Stimulated activated CD4-positive, alpha-beta T cell treated with anti-CD3 and anti-CD28 coated beads, Interleukin-12 subunit alpha, Interleukin-12 subunit beta, amount 100 ng/mL, for 4 hours (primary cell): ENCODE measurements at regions not wholly inside any gene's neighbourhood (a gene's known extent, or its start where the extent isn't known, plus 50 kb on each side); places are given as distances from the start of the nearest gene placed in this dataset.
"Not testable (repeated sequence)": the region's sequence is repeated elsewhere in the genome, so short reads cannot be mapped to it uniquely, and the experiment has no call there.

Experiments
- DNase-seq: peaks from one replicate; pipeline ENCODE4 v3.0.0-alpha.2; 2020

GRCh38 chr11:134840945-134841344 is 428.9 kb upstream of the B3GAT1 start:
- DNase-seq = no peak

- DNase-seq = not testable (repeated sequence)
These were observed 428.1 kb upstream of the B3GAT1 start for GRCh38 chr11:134840165-134840564.

GRCh38 chr11:134838708-134839107 is 426.7 kb upstream of the B3GAT1 start:
- DNase-seq = no peak

GRCh38 chr11:134837887-134838232 is 425.8 kb upstream of the B3GAT1 start:
- no peak for DNase-seq

DNA sequence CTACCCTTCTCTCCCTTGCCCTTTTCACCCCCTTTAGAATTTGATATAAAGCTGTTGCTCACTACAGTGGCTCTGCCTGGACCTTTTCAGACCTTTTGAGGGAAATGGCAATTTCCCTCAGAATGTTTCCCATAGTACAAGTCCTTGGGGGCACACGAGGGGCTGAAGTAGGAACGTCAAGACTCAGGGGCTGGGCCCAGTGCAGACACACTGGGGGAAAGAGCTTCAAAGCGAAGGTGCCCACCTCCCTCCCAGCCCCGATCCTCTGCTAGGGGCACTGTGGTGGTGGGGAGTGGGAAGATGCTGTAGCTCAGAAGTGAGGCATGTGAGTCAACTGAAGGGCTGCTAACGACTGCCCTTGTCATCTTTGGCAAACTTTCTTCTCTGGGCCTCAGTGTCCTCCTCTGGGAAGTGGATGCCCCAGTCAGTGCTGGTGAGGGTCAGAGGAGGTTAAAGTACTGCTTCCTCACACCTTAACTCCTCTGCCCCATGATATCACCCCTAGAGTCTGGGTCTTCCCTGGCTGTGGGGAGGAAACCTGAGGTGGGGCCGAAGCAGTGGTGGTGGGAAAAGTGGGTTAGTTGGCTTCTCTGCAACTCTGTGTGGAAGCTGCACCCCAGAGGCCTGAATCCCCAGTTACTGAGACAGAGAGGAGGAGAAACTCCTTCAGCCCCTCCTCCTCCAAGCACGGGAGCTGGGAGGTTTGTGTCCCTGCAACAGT is 425.3 kb upstream of the B3GAT1 start:
- no peak for DNase-seq

DNA sequence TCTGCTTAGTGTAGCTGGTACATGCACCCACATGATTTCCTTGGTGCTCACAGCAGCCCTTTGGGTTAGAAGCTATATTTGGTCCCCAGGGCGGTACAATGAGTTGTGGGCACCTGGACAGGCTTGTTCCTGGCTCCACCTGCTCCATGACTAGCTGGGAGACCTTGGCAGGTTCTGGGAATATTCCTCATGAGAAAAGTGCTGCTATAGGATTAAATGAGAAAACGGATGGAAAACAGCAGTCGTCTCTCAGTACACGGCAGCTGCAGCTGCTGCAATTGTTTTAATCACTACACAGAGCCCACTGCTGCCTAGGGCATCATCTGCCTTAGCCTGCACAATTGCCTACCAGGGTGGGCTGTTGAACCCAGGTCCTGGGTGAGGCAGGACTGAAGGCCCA is 424.5 kb upstream of the B3GAT1 start:
- DNase-seq = no peak

DNA sequence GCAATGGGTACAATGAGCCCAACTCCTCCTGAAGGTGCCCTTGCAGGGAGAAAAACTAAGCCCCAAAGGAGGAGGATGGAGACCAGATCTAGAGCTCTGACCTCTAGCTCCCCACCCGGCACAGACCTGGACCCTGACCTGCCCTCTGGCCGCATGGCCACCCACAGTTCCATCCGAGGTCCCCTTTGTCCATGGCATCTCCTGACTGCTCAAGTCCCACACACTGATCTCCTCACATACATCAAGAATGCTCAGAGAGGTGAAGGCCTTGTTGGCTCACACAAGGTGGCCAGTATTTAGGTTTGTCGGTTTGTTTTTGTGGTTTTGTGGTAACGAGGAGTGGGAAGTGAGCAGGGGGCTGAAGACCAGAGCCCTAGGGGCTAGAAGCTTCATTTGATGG is 423.5 kb upstream of the B3GAT1 start:
- no peak for DNase-seq

GRCh38 chr11:134830312-134830711 is 418.3 kb upstream of the B3GAT1 start:
- no peak for DNase-seq

- no peak for DNase-seq
These were observed 411.9 kb upstream of the B3GAT1 start for GRCh38 chr11:134823970-134824369.

DNA sequence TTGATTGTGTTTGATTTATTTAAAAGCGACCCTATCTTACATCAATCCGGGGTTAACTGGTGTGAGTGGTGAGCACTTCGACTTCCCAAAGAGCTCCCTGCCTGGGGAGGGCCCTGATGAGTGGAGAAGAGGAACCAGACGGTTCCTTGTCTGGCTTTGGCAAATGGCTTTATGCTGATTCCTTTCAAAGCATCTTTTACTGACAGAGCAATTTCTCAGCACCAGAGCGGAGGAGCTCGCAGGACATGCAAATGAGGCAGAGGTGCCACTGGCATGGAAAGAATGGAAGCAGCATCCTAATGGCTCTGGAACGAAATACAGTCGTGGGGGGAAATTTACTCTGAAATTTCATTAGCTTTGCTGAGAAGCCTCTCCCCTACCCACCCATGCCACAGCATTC is 410.9 kb upstream of the B3GAT1 start:
- DNase-seq = no peak

- no peak for DNase-seq
These were observed 409.4 kb upstream of the B3GAT1 start for GRCh38 chr11:134821422-134821821.

GRCh38 chr11:134819041-134819440 is 407.0 kb upstream of the B3GAT1 start:
- no peak for DNase-seq

GRCh38 chr11:134818516-134818915 is 406.5 kb upstream of the B3GAT1 start:
- DNase-seq = no peak

DNA sequence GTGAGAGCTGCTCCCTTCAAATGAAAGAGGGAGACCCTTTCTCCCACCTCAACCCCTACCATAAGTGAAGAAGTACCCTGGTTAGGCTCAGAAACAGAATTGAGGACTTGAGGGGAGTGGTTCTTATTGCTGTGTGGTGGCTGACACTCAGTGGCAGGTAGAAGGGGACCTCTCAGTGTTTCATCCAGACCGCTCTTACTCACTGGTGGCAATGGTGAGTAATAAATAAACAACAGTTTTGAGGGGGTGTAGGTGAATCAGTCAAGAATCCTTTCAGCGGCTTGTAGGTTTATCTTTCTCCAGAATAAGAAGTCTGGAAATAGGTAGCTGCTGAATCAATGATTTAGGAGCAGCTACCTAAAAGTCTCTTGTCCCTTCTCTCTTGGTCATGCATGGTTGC is 403.4 kb upstream of the B3GAT1 start:
- no peak for DNase-seq

DNA sequence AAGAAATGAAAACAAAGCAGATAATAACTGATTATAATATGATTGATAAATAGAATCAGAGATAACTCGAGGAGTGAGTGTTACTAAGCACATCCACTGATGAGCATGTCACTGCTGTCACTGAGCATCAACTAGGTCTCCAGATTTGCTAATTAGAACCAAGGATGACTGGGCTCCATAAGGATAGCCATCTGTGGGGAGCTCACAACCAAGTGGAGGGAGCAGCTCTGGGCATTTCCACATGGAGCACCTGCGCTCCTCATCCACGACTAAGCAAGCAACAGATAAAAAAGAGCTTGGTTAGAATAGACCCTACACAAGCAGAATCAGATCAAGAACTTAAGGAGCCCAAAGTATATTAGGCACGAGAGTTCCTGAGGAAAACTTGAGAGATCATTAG is 396.0 kb upstream of the B3GAT1 start:
- DNase-seq = no peak

GRCh38 chr11:134802598-134802997 is 390.6 kb upstream of the B3GAT1 start:
- DNase-seq = no peak

DNA sequence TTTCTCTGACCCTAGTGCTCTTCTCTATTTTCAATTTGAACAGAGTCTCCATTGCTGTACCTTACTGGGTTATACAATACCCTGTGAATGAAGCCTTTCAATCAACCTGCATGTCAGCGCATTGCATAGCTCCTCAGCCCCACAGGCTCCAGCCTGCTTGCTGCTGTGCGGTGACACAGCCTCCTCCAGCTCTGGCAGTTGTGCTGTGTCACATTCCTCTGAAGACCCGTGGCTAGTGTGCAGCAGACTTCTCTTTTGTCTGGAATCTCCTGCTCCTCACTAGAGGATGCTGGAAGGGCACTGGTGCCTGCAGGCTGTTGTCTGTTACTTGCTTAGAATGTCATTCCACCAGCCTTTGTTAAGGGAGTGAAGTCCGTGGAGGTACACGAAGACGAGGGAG is 390.1 kb upstream of the B3GAT1 start:
- no peak for DNase-seq

GRCh38 chr11:134801570-134801969 is 389.5 kb upstream of the B3GAT1 start:
- DNase-seq = no peak

GRCh38 chr11:134800826-134801225 is 388.8 kb upstream of the B3GAT1 start:
- no peak for DNase-seq

DNA sequence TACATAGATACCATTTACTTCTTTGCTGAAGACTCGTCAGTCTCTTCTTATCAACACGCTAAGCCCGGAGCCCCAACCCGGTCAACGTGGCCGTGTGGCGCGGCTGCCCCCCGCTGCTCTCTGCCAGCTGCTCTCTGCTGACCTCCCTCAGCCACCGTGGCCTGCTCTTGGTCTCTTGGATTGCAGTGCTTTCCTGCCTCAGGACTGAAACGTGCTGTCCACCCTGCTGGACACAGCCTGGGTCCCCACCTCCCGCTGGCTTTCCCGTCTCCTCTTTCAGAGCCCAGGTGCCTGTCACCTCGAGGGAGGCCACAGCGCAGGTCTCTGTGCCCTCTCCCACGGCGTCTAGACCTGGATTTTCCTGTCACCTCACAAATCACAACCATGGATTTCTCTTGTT is 388.1 kb upstream of the B3GAT1 start:
- no peak for DNase-seq

DNA sequence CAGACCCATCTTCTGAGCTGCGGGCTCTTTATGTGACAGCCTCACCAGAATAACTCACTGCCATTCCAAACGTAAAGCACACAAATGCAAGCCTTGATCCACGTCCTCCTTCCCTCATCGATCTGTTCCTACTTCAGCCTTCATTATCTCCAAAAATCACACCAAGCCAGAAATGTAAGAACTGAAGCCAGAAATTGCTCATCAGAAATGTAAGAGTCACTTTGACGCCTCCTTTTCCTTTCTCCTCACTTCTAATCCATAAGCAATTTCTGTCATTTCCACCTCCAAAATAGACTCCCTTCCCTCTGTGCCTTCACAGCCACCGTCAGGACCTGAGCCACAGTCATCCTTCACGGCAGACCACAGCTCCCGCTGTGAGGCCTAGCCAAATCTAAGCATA is 387.3 kb upstream of the B3GAT1 start:
- no peak for DNase-seq

DNA sequence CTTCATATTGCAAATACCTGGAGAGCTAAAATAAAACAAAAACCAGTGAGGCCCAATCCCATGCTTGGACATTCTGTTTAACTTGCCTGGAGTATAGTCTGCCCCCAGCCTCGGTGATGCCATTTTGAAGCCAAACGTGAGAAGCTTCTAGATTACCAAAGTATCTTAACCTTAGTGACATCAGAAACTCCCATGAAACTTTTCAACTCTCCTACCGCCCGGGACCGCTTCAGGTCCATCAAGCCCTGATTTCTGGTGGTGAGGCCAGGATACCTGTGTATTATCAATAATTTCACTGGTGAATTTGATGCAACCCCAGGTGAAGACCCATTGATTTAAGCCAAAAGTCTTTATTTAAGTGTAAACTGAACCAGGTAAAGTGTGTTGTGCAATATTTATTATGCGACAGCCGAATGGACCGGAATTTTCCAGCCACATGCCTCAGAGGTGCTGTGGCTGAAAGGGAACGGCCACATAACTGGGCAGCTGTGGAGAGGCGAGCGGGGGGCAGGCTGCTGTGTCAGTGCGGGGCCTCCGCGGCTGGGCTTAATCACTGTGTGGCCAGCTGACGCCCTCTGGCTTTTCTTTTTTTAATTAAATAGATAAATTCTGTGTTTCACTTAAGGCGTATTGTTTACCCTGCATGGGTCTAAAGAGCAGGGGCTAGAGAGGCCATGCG is 385.5 kb upstream of the B3GAT1 start:
- DNase-seq = no peak

- no peak for DNase-seq
These were observed 383.0 kb upstream of the B3GAT1 start for GRCh38 chr11:134795017-134795416.

DNA sequence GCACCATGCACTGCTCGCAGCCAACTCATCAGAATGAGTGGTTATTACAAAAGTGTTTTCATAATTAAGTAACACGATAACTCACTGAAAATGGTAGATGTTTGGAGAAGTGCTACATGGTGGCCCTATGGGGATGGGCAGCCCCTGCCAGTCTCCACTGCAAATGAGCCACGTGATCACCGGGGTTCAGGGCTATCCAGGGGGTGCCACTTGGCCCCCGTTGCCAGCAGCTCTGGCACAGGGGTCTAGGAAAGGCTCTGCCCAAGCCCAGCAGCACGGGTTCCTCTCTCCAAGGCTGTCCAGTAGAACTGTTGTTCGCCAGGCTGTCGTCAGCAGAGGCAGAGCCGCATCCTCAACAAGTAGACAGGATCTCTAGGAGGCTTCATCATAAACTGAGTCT is 382.1 kb upstream of the B3GAT1 start:
- DNase-seq = no peak

- no peak for DNase-seq
These were observed 380.6 kb upstream of the B3GAT1 start for GRCh38 chr11:134792677-134793076.
